KMS-11 (cell line): ENCODE measurements at regions not wholly inside any gene's neighbourhood (a gene's known extent, or its start where the extent isn't known, plus 50 kb on each side); places are given as distances from the start of the nearest gene placed in this dataset.

Experiments
- H2AFZ ChIP-seq: fragments of 200-600 bp; sonication (generic); 2 replicates; pipeline ENCODE4 v1.6.1; 2016; ENCODE audit warnings: antibody characterized with exemption, mixed run types, low read depth
- H3K27ac ChIP-seq: fragments of 200-600 bp; sonication (generic); 2 replicates; pipeline ENCODE4 v1.6.1; 2016; ENCODE audit warnings: mild to moderate bottlenecking, mixed run types
- H3K27me3 ChIP-seq: fragments of 200-600 bp; sonication (generic); 2 replicates; pipeline ENCODE4 v1.6.1; 2017; ENCODE audit warnings: mild to moderate bottlenecking, low read depth, mixed run types, moderate library complexity; ENCODE audit not compliant: insufficient read depth
- H3K36me3 ChIP-seq: fragments of 200-600 bp; sonication (generic); 2 replicates; pipeline ENCODE4 v1.6.1; 2017; ENCODE audit warnings: mild to moderate bottlenecking, mixed run types; ENCODE audit not compliant: insufficient read depth
- H3K4me1 ChIP-seq: fragments of 200-600 bp; sonication (generic); 2 replicates; pipeline ENCODE4 v1.6.1; 2016; ENCODE audit warnings: mild to moderate bottlenecking, low read depth, mixed run types; ENCODE audit not compliant: poor library complexity, severe bottlenecking
- H3K4me2 ChIP-seq: fragments of 200-600 bp; sonication (generic); 2 replicates; pipeline ENCODE4 v1.7.0; 2016; ENCODE audit warnings: mild to moderate bottlenecking, mixed run types
- H3K4me3 ChIP-seq: fragments of 200-600 bp; sonication (generic); IDR thresholded peaks from 2 replicates; pipeline ENCODE4 v1.6.1; 2017; ENCODE audit warnings: low read depth, low read length, mixed read lengths; ENCODE audit not compliant: insufficient read depth
- H3K79me2 ChIP-seq: fragments of 200-600 bp; sonication (generic); 2 replicates; pipeline ENCODE4 v1.6.1; 2016; ENCODE audit warnings: low read depth, mixed run types; ENCODE audit not compliant: insufficient read depth
- H3K9ac ChIP-seq: fragments of 200-600 bp; sonication (generic); 2 replicates; pipeline ENCODE4 v1.6.1; 2016; ENCODE audit warnings: mild to moderate bottlenecking, mixed run types
- H4K20me1 ChIP-seq: fragments of 200-600 bp; sonication (generic); 2 replicates; pipeline ENCODE4 v1.6.1; 2016; ENCODE audit warnings: mild to moderate bottlenecking, mixed run types; ENCODE audit not compliant: insufficient read depth
- CTCF ChIP-seq: fragments of 200-600 bp; sonication (generic); conservative IDR thresholded peaks from 2 replicates; pipeline ENCODE4 v1.6.1; 2017; ENCODE audit warnings: low read depth, mild to moderate bottlenecking, antibody characterized with exemption, low read length, moderate library complexity, mixed read lengths

GRCh38 chr9:27934471-27934870 lies 361.2 kb upstream of the C9orf72 start:
- no peak for TF ChIP-seq CTCF
- no peak overlapping the region for H3K4me2 ChIP-seq
- no peak overlapping the region for H3K4me3 ChIP-seq
- H2AFZ ChIP-seq = no peak overlapping the region
- H3K4me1 ChIP-seq = peaks cover 10% of the 10 kb centered on the region
- H4K20me1 ChIP-seq = no peaks in the 10 kb centered on the region
- no peaks in the 10 kb centered on the region for H3K27me3 ChIP-seq
- no peaks in the 10 kb centered on the region for H3K36me3 ChIP-seq
- H3K79me2 ChIP-seq = no peaks in the 10 kb centered on the region
- H3K27ac ChIP-seq = no peak overlapping the region
- H3K9ac ChIP-seq = no peak overlapping the region

GRCh38 chr9:27939186-27939585 lies 365.9 kb upstream of the C9orf72 start:
- Histone ChIP-seq H3K4me1 (peaks cover 13% of the 10 kb centered on the region), H2AFZ (no peak overlapping the region), H4K20me1 (no peaks in the 10 kb centered on the region), H3K27me3 (no peaks in the 10 kb centered on the region), H3K9ac (no peak overlapping the region), H3K27ac (no peak overlapping the region), H3K4me2 (0 out of 2 replicates have a peak overlapping the region, but pooled peaks have one; percentile 36), H3K79me2 (no peaks in the 10 kb centered on the region), H3K36me3 (no peaks in the 10 kb centered on the region), H3K4me3 (no peak overlapping the region)
- TF ChIP-seq CTCF = no peak

GRCh38 chr9:27940535-27940934 lies 367.3 kb upstream of the C9orf72 start:
- Histone ChIP-seq H3K27ac (no peak overlapping the region), H3K79me2 (no peaks in the 10 kb centered on the region), H3K4me2 (no peak overlapping the region), H3K4me3 (no peak overlapping the region), H2AFZ (no peak overlapping the region), H3K27me3 (no peaks in the 10 kb centered on the region), H4K20me1 (no peaks in the 10 kb centered on the region), H3K36me3 (no peaks in the 10 kb centered on the region), H3K9ac (no peak overlapping the region), H3K4me1 (peaks cover 13% of the 10 kb centered on the region)
- TF ChIP-seq CTCF = no peak

DNA sequence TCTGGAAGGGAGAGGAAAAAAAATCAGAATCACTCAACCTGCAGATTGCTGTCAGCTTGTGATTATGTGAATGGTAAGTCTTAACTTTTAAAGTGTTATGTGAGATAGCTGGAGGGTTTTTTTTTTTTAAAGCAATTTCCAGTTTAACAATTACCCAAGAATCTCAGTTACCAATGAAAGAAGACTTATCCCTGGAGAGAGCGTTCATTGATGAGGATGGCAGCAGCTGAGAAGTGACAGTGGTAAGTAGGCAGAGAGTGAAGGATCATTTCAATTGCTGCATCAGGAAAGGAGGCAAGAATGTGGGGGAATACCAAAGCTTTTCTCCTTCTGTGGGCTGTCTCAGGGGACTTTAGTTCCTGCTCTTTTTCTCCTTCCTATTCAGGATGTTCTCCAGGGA lies 370.2 kb upstream of the C9orf72 start:
- Histone ChIP-seq H3K4me3 (no peak overlapping the region), H3K27me3 (no peaks in the 10 kb centered on the region), H2AFZ (no peak overlapping the region), H3K36me3 (no peaks in the 10 kb centered on the region), H4K20me1 (no peaks in the 10 kb centered on the region), H3K9ac (no peak overlapping the region), H3K79me2 (no peaks in the 10 kb centered on the region), H3K27ac (no peak overlapping the region), H3K4me1 (peaks cover 13% of the 10 kb centered on the region), H3K4me2 (no peak overlapping the region)
- TF ChIP-seq CTCF = no peak

DNA sequence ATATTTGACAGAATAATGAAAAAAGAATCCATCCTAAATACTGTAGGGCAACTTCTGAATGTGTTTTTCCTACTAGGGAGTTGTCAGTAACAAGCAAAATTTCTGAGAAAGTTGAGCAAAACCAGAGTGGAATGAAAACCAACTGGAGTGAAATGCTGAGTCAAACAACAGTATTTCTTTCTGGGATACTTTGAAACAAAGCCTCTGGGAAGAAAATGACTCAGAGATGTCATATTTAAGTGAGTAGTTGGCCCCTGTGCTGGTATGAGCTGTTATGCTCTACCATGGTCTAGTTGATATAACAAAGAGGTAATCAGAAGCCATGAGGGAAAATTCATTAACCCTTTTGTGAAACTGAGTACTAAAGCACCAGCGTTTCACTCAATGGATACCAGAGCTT lies 372.1 kb upstream of the C9orf72 start:
- no peak overlapping the region for H3K4me3 ChIP-seq
- no peak overlapping the region for H2AFZ ChIP-seq
- H3K36me3 ChIP-seq = no peaks in the 10 kb centered on the region
- no peaks in the 10 kb centered on the region for H3K79me2 ChIP-seq
- no peaks in the 10 kb centered on the region for H4K20me1 ChIP-seq
- no peak overlapping the region for H3K27ac ChIP-seq
- H3K27me3 ChIP-seq = no peaks in the 10 kb centered on the region
- TF ChIP-seq CTCF = no peak
- H3K4me1 ChIP-seq = no peaks in the 10 kb centered on the region
- H3K9ac ChIP-seq = no peak overlapping the region
- no peak overlapping the region for H3K4me2 ChIP-seq
